ENCODE measurements at regions not wholly inside any gene's neighbourhood (a gene's known extent, or its start where the extent isn't known, plus 50 kb on each side); places are given as distances from the start of the nearest gene placed in this dataset.
"Not testable (repeated sequence)": the region's sequence is repeated elsewhere in the genome, so short reads cannot be mapped to it uniquely, and the experiment has no call there.

DNA sequence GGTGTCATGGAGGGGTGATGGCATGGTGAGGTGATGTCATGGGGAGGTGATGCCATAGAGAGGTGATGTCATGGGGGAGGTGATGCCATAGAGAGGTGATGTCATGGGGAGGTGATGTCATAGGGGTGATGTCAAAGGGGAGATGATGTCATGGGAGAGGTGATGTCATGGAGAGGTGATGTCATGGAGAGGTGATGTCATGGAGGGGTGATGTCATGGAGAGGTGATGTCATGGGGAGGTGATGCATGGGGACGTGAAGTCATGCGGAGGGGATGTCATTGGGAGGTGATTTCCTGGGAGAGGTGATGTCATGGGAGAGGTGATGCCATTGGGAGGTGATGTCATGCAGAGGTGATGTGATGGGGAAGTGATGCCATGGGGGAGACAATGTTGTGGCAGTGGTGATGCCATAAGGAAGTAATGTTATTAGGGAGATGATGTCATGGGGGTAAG, 92.1 kb upstream of the C1orf174 start:
- DNase-seq (ENCODE audit: low read depth) = no peak

DNA sequence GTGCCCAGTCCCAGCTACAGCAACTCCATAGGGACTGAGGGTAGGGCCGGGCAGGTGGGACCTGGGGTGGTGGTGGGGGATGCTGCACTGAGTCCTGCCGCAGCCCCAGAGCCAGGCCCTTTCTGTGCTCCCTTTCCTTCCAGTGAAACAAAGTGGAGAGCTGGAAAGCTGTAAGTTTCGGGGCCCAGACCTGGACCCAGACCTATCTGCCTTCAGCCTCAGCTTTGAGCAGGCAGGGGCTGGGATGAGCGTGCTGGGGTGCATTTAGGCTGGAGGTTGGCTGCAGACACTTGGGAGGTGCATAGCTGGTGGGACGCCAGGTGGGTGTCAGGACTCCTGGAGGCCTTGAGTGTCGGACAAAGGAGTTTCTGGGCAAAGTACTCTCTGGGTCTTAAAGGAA, 92.7 kb upstream of the C1orf174 start:
- DNase-seq (ENCODE audit: low read depth) = no peak

DNA sequence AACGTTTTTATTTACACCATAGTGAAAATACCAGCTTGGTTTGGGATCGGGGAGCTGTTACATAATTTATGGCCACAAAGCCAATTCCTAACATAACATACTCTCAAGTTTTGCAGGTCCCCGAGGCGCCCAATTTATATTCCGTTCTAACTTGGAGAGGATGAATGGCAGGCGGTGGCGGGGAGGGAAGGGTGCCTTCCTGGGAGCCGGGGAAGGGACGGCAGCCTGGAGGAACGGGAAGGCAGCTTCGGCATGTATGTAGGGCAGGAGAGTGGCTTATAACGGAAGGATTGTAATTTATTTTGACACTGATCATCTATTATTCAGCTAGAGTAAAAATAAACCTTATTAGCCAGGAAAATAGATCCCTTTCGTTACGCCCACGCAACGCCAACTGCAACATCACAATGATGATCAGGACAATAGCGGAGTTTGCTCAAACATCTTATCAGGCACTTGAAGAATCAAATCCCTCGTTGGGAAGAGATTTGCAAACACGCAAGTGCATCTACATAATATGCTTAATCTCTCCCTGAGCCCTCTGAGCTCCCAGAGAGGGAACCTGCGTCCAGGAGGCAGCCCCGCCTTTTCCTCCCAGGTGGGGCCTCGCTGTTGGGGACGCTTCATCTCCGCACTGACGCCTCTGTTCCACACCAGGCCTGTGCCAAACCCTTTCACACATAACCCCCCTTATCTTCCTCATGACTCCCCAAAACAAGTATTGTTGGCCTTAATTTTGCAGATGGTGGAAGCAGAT, 93.7 kb upstream of the C1orf174 start:
- no peak for DNase-seq (ENCODE audit: low read depth)

GRCh38 chr1:3995141-3995780, 95.2 kb upstream of the C1orf174 start:
- DNase-seq (ENCODE audit: low read depth) = no peak

DNA sequence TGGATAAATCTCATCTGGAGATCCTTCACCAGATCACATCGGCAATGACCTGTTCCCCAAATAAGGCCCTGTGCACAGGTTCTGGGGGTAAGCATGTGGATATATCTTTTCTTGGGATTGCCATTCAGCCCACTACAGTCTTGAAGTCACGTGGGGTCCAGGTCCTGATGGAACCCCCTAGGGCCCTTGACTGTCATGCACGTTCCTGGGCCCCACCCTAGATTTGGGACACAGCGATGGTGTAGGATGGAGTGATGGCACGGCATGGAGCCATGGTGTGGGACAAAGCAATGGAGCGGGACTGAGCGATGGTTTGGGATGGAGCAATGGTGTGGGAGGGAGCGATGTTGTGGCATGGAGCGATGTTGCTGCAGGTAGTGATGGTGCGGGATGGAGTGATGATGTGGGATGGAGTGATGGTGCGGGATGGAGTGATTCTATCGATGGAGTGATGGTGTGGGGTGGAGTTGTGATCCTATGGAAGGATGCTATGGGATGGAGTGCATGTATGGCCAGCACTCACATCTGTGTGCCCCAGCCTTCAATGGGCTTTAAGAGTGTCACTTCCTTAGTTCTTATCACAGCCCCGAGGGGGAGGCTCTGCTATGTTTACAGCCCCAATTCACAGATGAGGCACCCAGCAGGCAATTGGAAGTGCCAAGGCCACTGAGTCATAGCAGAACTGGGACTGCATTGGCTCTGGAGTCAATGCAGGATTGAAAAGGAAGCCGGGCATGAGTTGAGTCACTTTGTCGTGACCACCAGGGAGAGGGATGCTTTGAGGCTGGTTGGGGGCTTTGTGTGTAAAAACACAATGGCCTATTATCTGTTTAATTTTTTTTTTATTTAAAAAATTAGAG, 97.0 kb upstream of the C1orf174 start:
- no peak for DNase-seq (ENCODE audit: low read depth)

GRCh38 chr1:3998086-3998485, 98.0 kb upstream of the C1orf174 start:
- DNase-seq (ENCODE audit: low read depth) = no peak

- not testable (repeated sequence) for DNase-seq (ENCODE audit: low read depth)
Measured at GRCh38 chr1:3999514-3999913, 99.4 kb upstream of the C1orf174 start.

- DNase-seq (ENCODE audit: low read depth) = no peak
Measured at GRCh38 chr1:3999941-4000735, 100.1 kb upstream of the C1orf174 start.

DNA sequence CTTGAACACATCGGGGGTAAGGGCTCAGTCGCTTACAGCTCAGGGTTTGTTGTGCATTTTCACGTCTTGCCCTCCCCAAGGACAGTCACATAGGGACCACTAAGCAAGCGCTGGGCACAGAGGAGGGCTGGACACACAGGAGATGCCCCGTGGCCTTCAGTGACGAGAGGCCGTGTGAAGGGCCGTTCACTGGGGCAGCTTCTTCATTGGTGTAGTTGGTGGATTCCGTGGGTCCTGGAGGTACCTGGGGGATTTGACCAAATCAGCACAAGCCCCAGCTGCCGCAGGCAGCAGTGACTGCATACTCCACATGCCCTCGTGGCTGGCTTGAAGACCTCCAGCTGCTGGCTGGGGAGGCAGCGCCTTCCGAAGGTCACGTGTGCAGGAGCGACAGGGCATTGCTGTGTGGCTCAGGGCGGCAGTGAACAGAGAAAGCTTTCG, 100.8 kb upstream of the C1orf174 start:
- DNase-seq (ENCODE audit: low read depth) = no peak

- DNase-seq (ENCODE audit: low read depth) = no peak
Measured at GRCh38 chr1:4001461-4001860, 101.4 kb upstream of the C1orf174 start.

- DNase-seq (ENCODE audit: low read depth) = no peak
Measured at GRCh38 chr1:4002061-4002521, 102.0 kb upstream of the C1orf174 start.

- no peak for DNase-seq (ENCODE audit: low read depth)
Measured at GRCh38 chr1:4002741-4003140, 102.7 kb upstream of the C1orf174 start.

- DNase-seq (ENCODE audit: low read depth) = no peak
Measured at GRCh38 chr1:4003846-4004505, 103.9 kb upstream of the C1orf174 start.

- no peak for DNase-seq (ENCODE audit: low read depth)
Measured at GRCh38 chr1:4004635-4005430, 104.8 kb upstream of the C1orf174 start.

DNA sequence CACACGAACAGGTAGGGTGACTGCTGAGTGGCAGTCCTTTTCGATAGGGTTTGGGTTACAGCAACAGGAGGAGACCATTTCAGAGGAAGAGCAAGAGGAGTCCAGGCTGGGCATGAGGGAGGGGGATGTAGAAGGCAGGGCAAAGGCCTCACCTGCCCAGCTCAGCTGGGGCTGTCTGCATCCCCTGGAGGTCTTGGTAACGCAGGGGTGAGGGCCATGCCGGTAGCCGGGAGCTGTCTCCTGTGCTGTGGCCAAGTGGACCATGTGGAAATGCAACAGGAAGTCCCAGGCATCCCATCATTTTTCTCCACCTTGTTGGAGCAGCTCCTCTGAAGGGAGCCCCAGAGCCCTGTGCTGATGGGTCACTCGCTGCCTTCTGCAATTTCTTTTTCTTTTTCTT, 105.4 kb upstream of the C1orf174 start:
- no peak for DNase-seq (ENCODE audit: low read depth)

DNA sequence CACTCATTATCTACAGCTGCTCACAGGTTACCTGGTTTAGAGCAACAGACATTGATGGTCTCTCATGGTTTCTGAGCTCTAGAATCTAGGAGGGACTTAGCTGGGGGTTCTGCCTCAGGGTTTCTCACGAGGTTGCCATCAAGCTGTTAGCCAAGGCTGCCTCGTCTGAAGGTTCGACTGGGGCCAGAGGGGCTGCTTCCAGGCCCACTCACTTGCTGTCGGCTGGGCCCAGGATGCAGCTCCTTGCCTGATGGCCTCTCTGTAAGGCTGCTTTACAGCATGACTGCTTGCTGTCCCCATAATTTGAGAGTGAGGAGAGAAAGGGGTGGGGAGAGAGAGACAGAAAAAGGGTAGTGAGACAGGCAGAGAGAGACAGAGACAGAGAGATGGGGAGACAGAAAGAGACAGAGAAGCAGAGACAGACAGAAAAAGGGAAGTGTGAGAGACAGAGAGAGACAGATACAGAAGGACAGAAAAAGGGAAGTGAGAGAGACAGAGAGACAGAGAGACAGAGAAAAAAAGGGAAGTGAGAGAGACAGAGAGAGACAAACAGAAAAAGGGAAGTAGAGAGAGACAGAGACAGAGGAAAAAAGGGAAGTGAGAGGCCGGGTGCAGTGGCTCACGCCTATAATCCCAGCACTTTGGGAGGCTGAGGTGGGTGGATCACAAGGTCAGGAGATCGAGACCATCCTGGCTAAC, 106.8 kb upstream of the C1orf174 start:
- DNase-seq (ENCODE audit: low read depth) = no peak

- no peak for DNase-seq (ENCODE audit: low read depth)
Measured at GRCh38 chr1:4010284-4010683, 110.2 kb upstream of the C1orf174 start.

DNA sequence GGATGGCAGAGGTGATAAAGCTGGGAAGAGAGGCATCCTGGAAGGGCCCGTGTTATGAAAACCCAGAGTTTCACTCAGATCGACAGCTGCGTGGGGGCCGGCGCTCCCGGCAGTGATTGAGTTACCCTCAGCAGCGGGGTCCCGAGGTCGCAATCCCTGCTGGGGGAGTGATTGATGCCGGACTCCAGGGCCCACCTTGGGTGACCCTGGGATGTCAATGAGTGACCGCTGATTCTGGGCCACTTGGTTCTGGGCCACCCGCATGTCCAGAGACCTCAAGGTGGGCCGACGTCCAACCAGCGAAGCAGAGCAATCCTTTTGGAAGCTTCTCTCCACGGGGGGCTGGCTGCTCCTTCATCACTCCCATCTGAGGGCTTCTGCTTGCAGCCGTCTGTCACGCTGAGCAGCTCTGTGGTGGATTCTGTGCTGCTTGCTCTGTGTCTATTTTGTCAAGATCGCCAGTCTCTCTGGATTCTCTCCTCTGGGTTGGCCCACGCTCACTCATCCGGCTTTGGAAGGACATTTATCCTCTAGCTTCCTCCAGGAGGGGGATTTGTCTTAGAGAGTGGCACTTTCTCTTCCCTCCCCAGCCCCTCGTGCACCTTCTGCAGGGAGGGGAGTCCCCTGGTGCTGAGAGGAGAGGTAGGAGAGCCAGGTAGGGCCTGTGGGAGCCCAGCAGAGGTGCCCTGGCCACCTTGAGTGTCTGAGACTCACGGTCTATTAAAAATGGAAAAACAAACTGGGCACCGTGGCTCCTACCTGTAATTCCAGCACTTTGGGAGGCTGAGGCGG, 110.9 kb upstream of the C1orf174 start:
- DNase-seq (ENCODE audit: low read depth) = no peak
